ENCODE measurements at regions not wholly inside any gene's neighbourhood (a gene's known extent, or its start where the extent isn't known, plus 50 kb on each side); places are given as distances from the start of the nearest gene placed in this dataset.

DNA sequence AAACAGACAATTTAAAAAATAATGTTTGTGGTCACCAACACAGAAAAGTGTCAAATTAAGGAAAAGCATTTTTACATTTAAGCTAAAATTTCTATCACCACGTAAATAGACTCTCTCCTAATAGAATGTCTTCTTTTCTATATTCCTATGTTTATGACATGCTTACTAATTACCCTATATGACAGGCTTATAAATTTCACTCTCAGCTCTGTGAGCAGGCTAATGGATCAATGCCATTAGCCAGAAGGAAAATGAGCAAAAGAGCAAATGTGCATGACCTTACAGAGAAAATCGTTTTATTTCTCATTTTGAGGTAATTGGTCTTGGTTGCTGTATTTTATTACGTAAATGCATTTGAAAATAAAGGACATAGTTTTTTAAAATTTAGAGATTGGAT is 209.7 kb downstream of the TMX3 start:
- TF ChIP-seq, protein P1, sequence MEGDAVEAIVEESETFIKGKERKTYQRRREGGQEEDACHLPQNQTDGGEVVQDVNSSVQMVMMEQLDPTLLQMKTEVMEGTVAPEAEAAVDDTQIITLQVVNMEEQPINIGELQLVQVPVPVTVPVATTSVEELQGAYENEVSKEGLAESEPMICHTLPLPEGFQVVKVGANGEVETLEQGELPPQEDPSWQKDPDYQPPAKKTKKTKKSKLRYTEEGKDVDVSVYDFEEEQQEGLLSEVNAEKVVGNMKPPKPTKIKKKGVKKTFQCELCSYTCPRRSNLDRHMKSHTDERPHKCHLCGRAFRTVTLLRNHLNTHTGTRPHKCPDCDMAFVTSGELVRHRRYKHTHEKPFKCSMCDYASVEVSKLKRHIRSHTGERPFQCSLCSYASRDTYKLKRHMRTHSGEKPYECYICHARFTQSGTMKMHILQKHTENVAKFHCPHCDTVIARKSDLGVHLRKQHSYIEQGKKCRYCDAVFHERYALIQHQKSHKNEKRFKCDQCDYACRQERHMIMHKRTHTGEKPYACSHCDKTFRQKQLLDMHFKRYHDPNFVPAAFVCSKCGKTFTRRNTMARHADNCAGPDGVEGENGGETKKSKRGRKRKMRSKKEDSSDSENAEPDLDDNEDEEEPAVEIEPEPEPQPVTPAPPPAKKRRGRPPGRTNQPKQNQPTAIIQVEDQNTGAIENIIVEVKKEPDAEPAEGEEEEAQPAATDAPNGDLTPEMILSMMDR (IDR thresholded peaks at IDR 0.05; ENCODE audit: insufficient read depth, low read depth, low read length, missing control alignments), result no peak
- no peak overlapping the region for H3K4me3 ChIP-seq (ENCODE audit: low read depth, low read length)
- no peak for DNase-seq (ENCODE audit: low read depth)

DNA sequence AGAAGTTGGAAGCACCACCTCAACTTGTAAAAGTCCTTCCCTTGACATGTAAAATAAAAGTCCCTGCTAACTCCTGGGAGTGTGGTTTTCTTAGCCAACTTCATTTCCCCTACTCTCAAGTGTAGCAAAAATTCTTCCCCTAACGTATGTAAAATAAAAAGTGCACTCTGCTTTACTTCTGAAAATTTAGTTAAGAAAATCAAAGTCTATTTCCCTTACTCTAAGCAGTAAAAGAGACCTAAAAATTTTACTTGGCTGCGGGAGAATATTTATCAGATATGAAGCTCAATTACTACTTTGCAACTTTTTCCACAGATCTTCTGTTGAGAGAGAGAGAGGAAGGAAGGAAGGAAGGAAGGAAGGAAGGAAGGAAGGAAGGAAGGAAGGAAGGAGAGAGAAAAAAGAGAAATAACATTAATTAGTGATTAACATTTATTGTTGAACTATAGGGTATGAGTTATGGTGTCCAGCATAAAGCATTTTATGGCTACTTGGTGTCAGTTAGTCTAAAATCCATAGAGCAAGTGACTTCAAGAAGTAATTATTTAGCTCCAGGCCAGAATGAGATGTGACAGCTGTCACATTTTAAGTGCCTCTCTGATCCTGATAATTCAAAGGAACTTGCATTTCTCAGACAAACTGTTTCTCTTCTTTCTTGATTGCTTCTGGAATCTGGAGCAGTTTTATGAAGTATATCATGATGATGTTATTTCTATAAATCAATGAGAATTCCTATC is 210.3 kb downstream of the TMX3 start:
- DNase-seq (ENCODE audit: low read depth), result no peak
- no peak overlapping the region for H3K4me3 ChIP-seq (ENCODE audit: low read depth, low read length)
- TF ChIP-seq, protein P1 (IDR thresholded peaks at IDR 0.05; ENCODE audit: insufficient read depth, low read depth, low read length, missing control alignments), result no peak

GRCh38 chr18:68500556-68500955 is 214.4 kb downstream of the TMX3 start:
- no peak overlapping the region for H3K4me3 ChIP-seq (ENCODE audit: low read depth, low read length)
- no peak for DNase-seq (ENCODE audit: low read depth)
- TF ChIP-seq, protein P1 (IDR thresholded peaks at IDR 0.05; ENCODE audit: insufficient read depth, low read depth, low read length, missing control alignments), result no peak

- no peak overlapping the region for H3K4me3 ChIP-seq (ENCODE audit: low read depth, low read length)
- TF ChIP-seq, protein P1 (IDR thresholded peaks at IDR 0.05; ENCODE audit: insufficient read depth, low read depth, low read length, missing control alignments), result no peak
- DNase-seq (ENCODE audit: low read depth), result no peak
These were observed 215.8 kb downstream of the TMX3 start for GRCh38 chr18:68499141-68499540.

DNA sequence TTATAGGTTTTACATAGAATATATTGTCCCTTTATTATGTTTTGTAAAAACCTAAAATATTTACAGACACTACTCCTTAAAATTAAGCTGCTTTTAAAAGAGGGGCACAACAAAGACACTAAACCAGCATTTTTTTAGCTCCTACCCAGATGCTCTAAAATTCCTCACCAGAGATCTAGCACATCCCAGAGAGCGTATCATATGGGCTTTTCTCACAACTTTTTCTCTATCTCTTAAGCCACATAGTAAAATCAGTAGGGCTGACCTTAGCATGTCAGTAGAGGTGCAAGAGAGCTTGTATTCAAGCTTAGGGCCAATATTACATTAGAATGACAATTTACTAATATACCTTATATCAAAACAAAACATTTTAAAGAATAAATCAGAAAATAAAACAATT is 216.3 kb downstream of the TMX3 start:
- TF ChIP-seq, protein P1 (IDR thresholded peaks at IDR 0.05; ENCODE audit: insufficient read depth, low read depth, low read length, missing control alignments), result no peak
- H3K4me3 ChIP-seq (ENCODE audit: low read depth, low read length), result no peak overlapping the region
- no peak for DNase-seq (ENCODE audit: low read depth)

DNA sequence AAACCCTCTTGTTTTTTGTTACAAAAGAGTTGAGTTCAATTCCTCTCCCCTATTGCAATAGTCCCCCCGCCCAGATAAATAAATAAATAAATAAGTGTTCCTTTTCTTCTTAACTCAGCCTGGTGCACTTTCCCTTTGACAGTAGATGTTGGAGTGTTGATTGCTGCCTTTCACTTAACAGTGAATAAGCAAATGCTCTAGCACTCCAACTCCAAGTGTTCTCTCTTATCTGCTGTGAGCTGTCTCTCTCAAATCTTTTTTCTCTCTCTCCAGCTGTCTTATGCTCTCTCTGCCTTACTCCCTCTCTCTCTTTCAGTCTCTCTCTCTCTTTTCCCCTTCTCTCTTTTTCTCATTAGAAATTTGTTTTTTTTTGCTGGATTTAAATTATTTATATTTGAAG is 216.7 kb downstream of the TMX3 start:
- no peak overlapping the region for H3K4me3 ChIP-seq (ENCODE audit: low read depth, low read length)
- TF ChIP-seq, protein P1 (IDR thresholded peaks at IDR 0.05; ENCODE audit: insufficient read depth, low read depth, low read length, missing control alignments), result no peak
- no peak for DNase-seq (ENCODE audit: low read depth)
